HFF-Myc (cell line): ENCODE measurements at regions not wholly inside any gene's neighbourhood (a gene's known extent, or its start where the extent isn't known, plus 50 kb on each side); places are given as distances from the start of the nearest gene placed in this dataset.

Source experiments
- DNase-seq: peaks from one replicate; pipeline ENCODE4 v3.0.0-alpha.2; 2011; ENCODE audit warnings: low read depth; ENCODE audit errors: extremely low read depth
- H3K4me3 ChIP-seq: replicated peaks from 2 replicates; pipeline ENCODE4 v1.5.1; 2011; ENCODE audit warnings: low read depth, mild to moderate bottlenecking, control low read depth, low read length
- CTCF ChIP-seq: IDR thresholded peaks from 2 replicates; pipeline ENCODE4 v1.5.1; 2012; ENCODE audit warnings: mild to moderate bottlenecking, low read depth, low read length, control low read depth; ENCODE audit errors: missing control alignments

GRCh38 chr4:138826322-138826721 is 189.3 kb upstream of the NOCT start:
- no peak for DNase-seq
- no peak overlapping the region for H3K4me3 ChIP-seq
- no peak for TF ChIP-seq CTCF

- no peak for TF ChIP-seq CTCF
- no peak overlapping the region for H3K4me3 ChIP-seq
- DNase-seq: no peak
Measured at GRCh38 chr4:138821331-138821730, 194.2 kb upstream of the NOCT start.

- TF ChIP-seq CTCF: no peak
- no peak for DNase-seq
- H3K4me3 ChIP-seq: no peak overlapping the region
Measured at GRCh38 chr4:138816875-138817274, 198.7 kb upstream of the NOCT start.

GRCh38 chr4:138815811-138816210 is 199.8 kb upstream of the NOCT start:
- DNase-seq: no peak
- TF ChIP-seq CTCF: no peak
- H3K4me3 ChIP-seq: no peak overlapping the region

- no peak for TF ChIP-seq CTCF
- no peak for DNase-seq
- no peak overlapping the region for H3K4me3 ChIP-seq
Measured at GRCh38 chr4:138805736-138806135, 209.8 kb upstream of the NOCT start.

GRCh38 chr4:138804711-138805110 is 210.9 kb upstream of the NOCT start:
- no peak for TF ChIP-seq CTCF
- DNase-seq: no peak
- no peak overlapping the region for H3K4me3 ChIP-seq

- DNase-seq: no peak
- H3K4me3 ChIP-seq: no peak overlapping the region
- TF ChIP-seq CTCF: no peak
Measured at GRCh38 chr4:138803051-138803450, 212.5 kb upstream of the NOCT start.
